Gastrocnemius medialis (tissue), 4 donors: ENCODE measurements at regions not wholly inside any gene's neighbourhood (a gene's known extent, or its start where the extent isn't known, plus 50 kb on each side); places are given as distances from the start of the nearest gene placed in this dataset.
A peak's percentile ranks its signal among the peaks of the same experiment; 100 is the strongest.

Experiments used
- ATAC-seq, 2 donors: fragments of 150-250 bp; one replicate each; pipeline ENCODE4 v1.9.1; 2016
- DNase-seq, 2 donors: peaks; one replicate each; pipeline ENCODE4 v3.0.0-alpha.2; 2019
- H3K27ac ChIP-seq, 4 donors: fragments of 200-600 bp; sonication (generic); 1 replicate in 1 of 4; 2 replicates in 3 of 4; pipeline ENCODE4 v1.5.1; 2016 to 2018; ENCODE audit warnings: mild to moderate bottlenecking in 2 of 4, moderate library complexity in 1 of 4
- H3K27me3 ChIP-seq, 3 donors: fragments of 200-600 bp; sonication (generic) in 2 of 3; 1 replicate in 1 of 3; 2 replicates in 2 of 3; pipeline versions ENCODE4 v1.5.1 to v1.6.0; 2016 to 2019; ENCODE audit warnings: mild to moderate bottlenecking in 1 of 3, moderate library complexity in 1 of 3
- H3K36me3 ChIP-seq, 2 donors: fragments of 200-600 bp; sonication (generic) in 1 of 2; one replicate each; pipeline ENCODE4 v1.5.1; 2017 to 2018
- H3K4me1 ChIP-seq, 2 donors: fragments of 200-600 bp; sonication (generic) in 1 of 2; one replicate each; pipeline ENCODE4 v1.5.1; 2016 to 2017; ENCODE audit warnings: mild to moderate bottlenecking in 2 of 2
- H3K4me3 ChIP-seq, 4 donors: fragments of 200-600 bp; sonication (generic) in 3 of 4; 1 replicate in 1 of 4; 2 replicates in 3 of 4; pipeline ENCODE4 v1.5.1; 2016 to 2019; ENCODE audit warnings: mild to moderate bottlenecking in 2 of 4
- H3K9me3 ChIP-seq, 3 donors: fragments of 200-600 bp; sonication (generic) in 2 of 3; 1 replicate in 1 of 3; 2 replicates in 2 of 3; pipeline ENCODE4 v1.5.1; 2016 to 2019
- CTCF ChIP-seq, 5 experiments: fragments of 450-650 bp in 3 of 5; fragments of 200-600 bp in 2 of 5; sonication (generic) in 2 of 5; IDR thresholded peaks in 4 of 5; conservative IDR thresholded peaks in 1 of 5; 1 replicate in 4 of 5; 2 replicates in 1 of 5; pipeline ENCODE4 v1.5.1; 2016 to 2019; ENCODE audit warnings: antibody characterized with exemption in 5 of 5, mild to moderate bottlenecking in 3 of 5, moderate library complexity in 3 of 5
- POLR2A ChIP-seq, 2 donors: fragments of 450-650 bp; IDR thresholded peaks; one replicate each; pipeline ENCODE4 v1.6.1; 2017; ENCODE audit warnings: antibody characterized with exemption in 2 of 2, mild to moderate bottlenecking in 2 of 2, moderate library complexity in 2 of 2
- in situ Hi-C, 4 donors: fragments of 200-750 bp; cut with MboI; loops; one replicate each; pipeline versions ENCODE4 v1.15.0 to v1.8.0; 2017; ENCODE audit warnings: low sequenced_read_pairs in 4 of 4
- intact Hi-C: fragments of 100-400 bp; cut with DNase I; formaldehyde crosslinking; loops from one replicate; pipeline ENCODE4 v1.15.1; 2023; ENCODE audit warnings: low total_unique reads

GRCh38 chr1:115184951-115185331, 95.6 kb upstream of the TSPAN2 start:
- Histone ChIP-seq H3K36me3 (no peaks in the 10 kb centered on the region), H3K4me3 (peak overlapping the region; percentile 27 to 50 (median 33)), H3K27ac (peak overlapping the region; percentile 86 to 96 (median 90)), H3K27me3 (no peaks in the 10 kb centered on the region), H3K9me3 (no peaks in the 10 kb centered on the region), H3K4me1 (peaks cover 32 to 52% of the 10 kb centered on the region in 2 donors)
- ATAC-seq (peak; percentile 80 to 85), DNase-seq (peak; percentile 74 to 89)
- TF ChIP-seq POLR2A (IDR thresholded peaks at IDR 0.05), result peak; percentile 53 to 56
- no peak for TF ChIP-seq CTCF (IDR thresholded peaks at IDR 0.05 in 4 of 5, conservative IDR thresholded peaks at IDR 0.05 in 1 of 5)
- in situ Hi-C loops (loop anchor here in 2 of 4 donors (25.0 kb wide), 1 partner anchor 577 kb away; the partner anchor contains the start of gene CASQ2 (in 2 of the 2)), intact Hi-C loops (loop anchor here (2.0 to 5.0 kb wide), 5 partner anchors 46 to 582 kb away; partner anchors contain the start of genes CASQ2 and CSDE1)

DNA sequence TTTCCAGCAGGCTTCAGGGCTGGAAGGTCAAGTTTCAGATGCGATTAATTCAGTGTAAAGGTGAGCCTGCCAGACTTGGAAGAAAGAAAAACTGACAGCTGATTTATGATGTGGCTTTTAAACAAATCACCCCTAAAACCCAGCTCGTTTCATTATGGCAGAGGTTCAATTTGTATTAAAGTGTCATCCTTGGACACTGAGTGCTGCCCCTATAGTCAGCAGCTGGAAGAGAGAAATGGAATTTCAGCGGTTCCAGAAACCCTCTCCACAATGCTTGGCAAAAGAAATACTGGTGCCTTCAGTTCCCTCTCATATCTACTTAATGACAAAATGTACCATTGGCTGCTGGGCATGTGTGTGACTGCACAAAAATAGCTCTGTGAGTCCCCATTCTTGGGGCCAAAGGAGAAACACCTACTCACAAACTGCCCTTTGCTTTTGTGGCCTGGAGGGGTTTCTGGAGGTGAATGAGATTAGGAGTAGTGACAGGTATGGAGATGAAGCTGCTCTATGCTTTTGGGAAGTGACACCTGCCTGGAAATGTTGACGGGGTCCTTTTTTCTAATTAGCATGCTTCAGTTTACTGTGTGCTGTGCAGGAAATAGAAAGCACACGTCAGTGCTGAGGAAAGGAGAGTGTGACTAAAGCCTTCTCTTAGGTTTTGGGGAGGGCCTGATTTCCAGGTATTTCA, 95.1 kb upstream of the TSPAN2 start:
- H3K9me3 ChIP-seq, result no peaks in the 10 kb centered on the region
- H3K36me3 ChIP-seq, result no peaks in the 10 kb centered on the region
- peak; percentile 83 to 88 for ATAC-seq
- peak overlapping the region; percentile 27 to 50 (median 34) for H3K4me3 ChIP-seq
- H3K4me1 ChIP-seq, result peaks cover 26 to 52% of the 10 kb centered on the region in 2 donors
- TF ChIP-seq CTCF (IDR thresholded peaks at IDR 0.05 in 4 of 5, conservative IDR thresholded peaks at IDR 0.05 in 1 of 5) (no peak), POLR2A (IDR thresholded peaks at IDR 0.05) (peak in 1 of 2 donors; percentile 54)
- in situ Hi-C loops, result loop anchor here in 2 of 4 donors (25.0 kb wide), 1 partner anchor 578 kb away; the partner anchor contains the start of gene CASQ2 (in 2 of the 2)
- intact Hi-C loops, result loop anchor here (2.0 to 5.0 kb wide), 4 partner anchors 46 to 573 kb away; partner anchors contain the start of gene CSDE1
- H3K27me3 ChIP-seq, result no peaks in the 10 kb centered on the region
- peak; percentile 53 to 68 for DNase-seq
- H3K27ac ChIP-seq, result peak overlapping the region; percentile 86 to 96 (median 90)

GRCh38 chr1:115183721-115184259, 94.5 kb upstream of the TSPAN2 start:
- Histone ChIP-seq H3K27ac (peak overlapping the region; percentile 86 to 96 (median 90)), H3K4me1 (peaks cover 24 to 52% of the 10 kb centered on the region in 2 donors), H3K9me3 (no peaks in the 10 kb centered on the region), H3K27me3 (no peaks in the 10 kb centered on the region), H3K4me3 (peak overlapping the region in 2 of 4 donors; percentile 37 to 50), H3K36me3 (no peaks in the 10 kb centered on the region)
- TF ChIP-seq CTCF (IDR thresholded peaks at IDR 0.05 in 4 of 5, conservative IDR thresholded peaks at IDR 0.05 in 1 of 5), result no peak
- no peak for TF ChIP-seq POLR2A (IDR thresholded peaks at IDR 0.05)
- ATAC-seq (no peak), DNase-seq (peak in 1 of 2 donors; percentile 23)
- intact Hi-C loops (loop anchor here (2.0 to 5.0 kb wide), 4 partner anchors 45 to 574 kb away; partner anchors contain the start of gene CSDE1), in situ Hi-C loops (loop anchor here in 2 of 4 donors (25.0 kb wide), 1 partner anchor 579 kb away; the partner anchor contains the start of gene CASQ2 (in 2 of the 2))

DNA sequence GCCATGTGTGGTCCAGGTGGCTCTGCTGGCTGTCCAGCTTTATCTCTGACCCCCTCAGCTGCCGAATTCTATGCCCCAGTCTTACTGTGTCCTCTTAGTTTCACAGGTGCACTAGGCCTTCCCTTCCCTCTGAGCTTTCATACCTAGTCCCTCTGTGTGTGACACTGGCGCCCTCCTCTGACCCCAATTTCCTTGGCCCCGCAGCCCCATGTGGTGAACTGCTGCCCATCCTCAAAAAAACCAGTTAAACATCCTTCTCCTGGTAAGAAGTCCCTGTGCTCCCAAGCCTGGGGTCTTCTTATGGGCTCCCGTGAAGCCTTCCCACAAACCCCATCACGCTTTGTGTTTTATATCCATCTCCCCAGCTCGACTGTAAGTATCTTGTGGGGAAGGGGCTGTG, 93.9 kb upstream of the TSPAN2 start:
- DNase-seq, result peak in 1 of 2 donors; percentile 21
- Histone ChIP-seq H3K4me1 (peaks cover 24 to 48% of the 10 kb centered on the region in 2 donors), H3K4me3 (no peak overlapping the region), H3K36me3 (no peaks in the 10 kb centered on the region), H3K27me3 (no peaks in the 10 kb centered on the region), H3K27ac (peak overlapping the region; percentile 86 to 96 (median 90)), H3K9me3 (no peaks in the 10 kb centered on the region)
- TF ChIP-seq CTCF (IDR thresholded peaks at IDR 0.05 in 4 of 5, conservative IDR thresholded peaks at IDR 0.05 in 1 of 5) (no peak), POLR2A (IDR thresholded peaks at IDR 0.05) (no peak)
- no peak for ATAC-seq
- intact Hi-C loops, result loop anchor here (5.0 kb wide), 3 partner anchors 274 to 574 kb away; partner anchors contain the start of gene CSDE1
- in situ Hi-C loops, result loop anchor here in 2 of 4 donors (25.0 kb wide), 1 partner anchor 579 kb away; the partner anchor contains the start of gene CASQ2 (in 2 of the 2)
